ENCODE measurements at regions not wholly inside any gene's neighbourhood (a gene's known extent, or its start where the extent isn't known, plus 50 kb on each side); places are given as distances from the start of the nearest gene placed in this dataset.

DNA sequence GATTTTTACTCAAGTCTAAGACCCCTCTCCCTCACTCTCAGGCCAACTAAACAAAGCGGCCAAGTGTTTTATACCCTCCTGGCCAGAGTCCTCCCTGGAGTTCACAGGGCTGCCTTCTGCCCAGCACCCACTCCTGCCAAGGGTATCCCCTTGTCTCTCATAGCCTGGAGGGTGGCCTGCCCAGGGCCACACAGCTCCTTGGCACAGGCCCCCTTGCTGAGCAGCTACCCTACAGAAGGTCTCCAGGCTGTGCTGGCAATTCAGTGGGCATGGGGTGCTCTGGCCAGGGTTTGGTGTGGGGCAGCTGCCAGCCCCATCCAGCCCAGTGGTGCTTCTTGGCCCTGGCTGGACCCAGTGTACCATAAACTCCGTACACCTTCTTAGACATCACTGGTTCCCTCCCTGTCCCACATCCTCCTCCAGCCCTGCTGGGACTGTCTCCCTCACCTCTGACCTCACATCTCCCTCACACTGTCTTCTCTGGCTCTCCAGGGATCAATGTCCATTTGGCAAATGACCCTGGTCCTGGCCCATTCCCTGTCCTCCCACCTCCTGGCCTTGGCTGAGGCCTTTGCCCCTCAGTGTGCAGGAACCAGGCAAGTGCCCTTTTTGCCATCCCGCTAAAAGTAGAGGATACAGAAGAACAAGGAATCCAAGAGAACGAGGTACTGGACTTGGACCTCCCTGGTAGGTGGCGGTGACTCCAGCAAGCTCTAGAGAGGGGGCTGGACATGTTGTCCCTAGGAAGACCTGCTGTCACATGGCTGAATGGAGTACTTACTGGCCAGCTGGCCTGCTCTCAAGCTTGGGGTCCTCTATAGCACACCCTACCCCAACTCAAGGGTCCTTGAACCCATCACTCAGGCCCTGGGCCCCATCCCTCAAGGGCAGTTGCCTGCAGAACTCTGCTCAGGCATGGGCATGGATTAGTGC lies 50.0 kb upstream of the TRPM1 start:
- intact Hi-C loops (cut with DNase I): no loop called here
- no peaks in the 10 kb centered on the region for H3K36me3 ChIP-seq
- no peak overlapping the region for H3K27ac ChIP-seq
- H3K9me3 ChIP-seq: no peaks in the 10 kb centered on the region
- H3K4me3 ChIP-seq: no peak overlapping the region
- no peaks in the 10 kb centered on the region for H3K4me1 ChIP-seq (replicated peaks)
- WGBS: 80% methylated on average over 5 of the region's 5 CpGs
- no peak for DNase-seq (ENCODE audit: low spot score)
- TF ChIP-seq POLR2AphosphoS5 (IDR thresholded peaks at IDR 0.05) (no peak), POLR2A (IDR thresholded peaks at IDR 0.05) (no peak)
- TF ChIP-seq, protein P1, sequence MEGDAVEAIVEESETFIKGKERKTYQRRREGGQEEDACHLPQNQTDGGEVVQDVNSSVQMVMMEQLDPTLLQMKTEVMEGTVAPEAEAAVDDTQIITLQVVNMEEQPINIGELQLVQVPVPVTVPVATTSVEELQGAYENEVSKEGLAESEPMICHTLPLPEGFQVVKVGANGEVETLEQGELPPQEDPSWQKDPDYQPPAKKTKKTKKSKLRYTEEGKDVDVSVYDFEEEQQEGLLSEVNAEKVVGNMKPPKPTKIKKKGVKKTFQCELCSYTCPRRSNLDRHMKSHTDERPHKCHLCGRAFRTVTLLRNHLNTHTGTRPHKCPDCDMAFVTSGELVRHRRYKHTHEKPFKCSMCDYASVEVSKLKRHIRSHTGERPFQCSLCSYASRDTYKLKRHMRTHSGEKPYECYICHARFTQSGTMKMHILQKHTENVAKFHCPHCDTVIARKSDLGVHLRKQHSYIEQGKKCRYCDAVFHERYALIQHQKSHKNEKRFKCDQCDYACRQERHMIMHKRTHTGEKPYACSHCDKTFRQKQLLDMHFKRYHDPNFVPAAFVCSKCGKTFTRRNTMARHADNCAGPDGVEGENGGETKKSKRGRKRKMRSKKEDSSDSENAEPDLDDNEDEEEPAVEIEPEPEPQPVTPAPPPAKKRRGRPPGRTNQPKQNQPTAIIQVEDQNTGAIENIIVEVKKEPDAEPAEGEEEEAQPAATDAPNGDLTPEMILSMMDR (IDR thresholded peaks at IDR 0.05): no peak
- no peaks in the 10 kb centered on the region for H3K27me3 ChIP-seq (replicated peaks; ENCODE audit: insufficient read depth)

DNA sequence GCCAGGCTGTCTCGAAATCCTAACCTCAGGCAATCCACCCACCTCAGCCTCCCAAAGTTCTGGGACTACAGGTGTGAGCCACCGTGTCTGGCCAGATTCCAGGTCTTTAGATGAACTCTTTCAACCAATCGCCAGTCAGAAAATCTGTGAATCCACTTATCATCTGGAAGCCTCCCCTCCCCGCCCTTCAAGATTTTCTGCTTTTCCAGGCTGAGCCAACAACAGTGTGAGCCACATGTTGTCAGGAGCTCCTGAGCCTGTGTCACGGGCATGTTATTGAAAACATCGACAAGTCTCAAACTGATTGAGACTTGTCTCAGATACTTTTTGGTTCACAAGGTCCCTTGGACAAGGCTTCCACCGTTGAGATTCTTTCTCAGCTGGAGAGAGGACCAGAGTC lies 52.0 kb upstream of the TRPM1 start:
- Histone ChIP-seq H3K4me1 (replicated peaks) (no peaks in the 10 kb centered on the region), H3K27me3 (replicated peaks; ENCODE audit: insufficient read depth) (no peaks in the 10 kb centered on the region), H3K36me3 (no peaks in the 10 kb centered on the region), H3K4me3 (no peak overlapping the region), H3K27ac (no peak overlapping the region), H3K9me3 (no peaks in the 10 kb centered on the region)
- TF ChIP-seq POLR2A (IDR thresholded peaks at IDR 0.05): no peak
- TF ChIP-seq POLR2AphosphoS5 (IDR thresholded peaks at IDR 0.05): no peak
- TF ChIP-seq, protein P1 (IDR thresholded peaks at IDR 0.05): no peak
- WGBS: 79% methylated on average over 7 of the region's 7 CpGs
- no peak for DNase-seq (ENCODE audit: low spot score)
- intact Hi-C loops (cut with DNase I): no loop called here

DNA sequence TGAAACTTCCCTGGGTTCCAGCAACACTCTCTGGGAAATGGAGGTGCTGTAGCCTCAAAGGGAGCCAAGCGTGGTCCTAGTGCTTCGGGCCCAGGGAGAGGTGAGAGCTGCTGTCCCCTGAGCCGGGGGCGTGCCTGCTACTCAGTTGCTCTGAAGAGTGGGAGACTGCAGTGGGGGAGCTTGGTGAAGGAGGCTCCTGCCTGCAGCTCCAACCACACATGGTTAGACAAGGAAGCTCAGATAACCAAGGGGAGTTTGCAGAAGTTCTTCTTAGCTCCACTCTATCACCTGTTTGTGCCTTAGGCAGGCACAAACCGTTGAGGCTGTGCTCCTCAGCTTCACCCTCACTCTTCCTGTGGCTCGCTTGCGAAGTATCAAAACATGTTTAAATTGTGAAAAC lies 53.6 kb upstream of the TRPM1 start:
- Histone ChIP-seq H3K4me3 (no peak overlapping the region), H3K36me3 (no peaks in the 10 kb centered on the region), H3K27ac (no peak overlapping the region), H3K27me3 (replicated peaks; ENCODE audit: insufficient read depth) (no peaks in the 10 kb centered on the region), H3K9me3 (no peaks in the 10 kb centered on the region), H3K4me1 (replicated peaks) (no peaks in the 10 kb centered on the region)
- intact Hi-C loops (cut with DNase I): no loop called here
- DNase-seq (ENCODE audit: low spot score): no peak
- 90% methylated on average over 6 of the region's 7 CpGs for WGBS
- no peak for TF ChIP-seq POLR2A (IDR thresholded peaks at IDR 0.05)
- TF ChIP-seq, protein P1 (IDR thresholded peaks at IDR 0.05): no peak
- no peak for TF ChIP-seq POLR2AphosphoS5 (IDR thresholded peaks at IDR 0.05)

DNA sequence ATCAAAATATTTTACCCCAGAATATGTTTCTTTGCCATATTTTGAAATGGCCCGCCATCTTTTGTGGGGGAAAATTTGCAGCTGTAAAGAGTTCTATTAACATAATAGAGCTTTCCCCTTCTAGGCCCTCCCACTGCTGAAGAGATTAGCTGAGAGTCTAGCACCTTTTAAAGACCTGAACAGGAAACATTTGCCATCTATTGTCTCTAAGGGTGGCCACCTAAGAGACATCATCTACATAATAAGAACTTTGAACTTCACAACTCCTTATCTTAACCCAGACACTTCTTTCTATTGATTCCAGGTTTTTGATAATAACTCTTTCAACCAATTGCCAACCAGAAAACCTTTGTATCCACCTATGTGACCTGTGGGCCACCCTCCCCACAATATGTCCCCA lies 54.7 kb upstream of the TRPM1 start:
- 96% methylated on average over 1 of the region's 1 CpG for WGBS
- intact Hi-C loops (cut with DNase I): no loop called here
- TF ChIP-seq, protein P1 (IDR thresholded peaks at IDR 0.05): no peak
- TF ChIP-seq POLR2A (IDR thresholded peaks at IDR 0.05): no peak
- no peak for TF ChIP-seq POLR2AphosphoS5 (IDR thresholded peaks at IDR 0.05)

DNA sequence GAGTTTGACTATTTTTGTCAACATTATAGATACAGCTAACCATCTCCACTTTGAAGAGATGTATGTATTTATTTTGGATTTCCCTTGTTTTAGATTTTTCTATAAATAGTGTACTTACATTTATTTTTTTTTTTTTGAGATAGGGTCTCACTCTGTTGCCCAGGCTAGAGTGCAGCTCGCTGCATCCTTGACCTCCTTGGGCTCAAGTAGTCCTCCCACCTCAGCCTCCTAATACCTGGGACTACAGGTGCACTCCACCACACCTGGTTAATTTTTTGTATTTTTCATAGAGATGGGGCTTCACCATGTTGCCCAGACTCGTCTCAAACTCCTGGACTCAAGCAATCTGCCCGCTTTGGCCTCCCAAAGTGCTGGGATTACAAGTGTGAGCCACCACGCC lies 55.3 kb upstream of the TRPM1 start:
- no peak for TF ChIP-seq POLR2A (IDR thresholded peaks at IDR 0.05)
- no peak for TF ChIP-seq POLR2AphosphoS5 (IDR thresholded peaks at IDR 0.05)
- TF ChIP-seq, protein P1 (IDR thresholded peaks at IDR 0.05): no peak
- Histone ChIP-seq H3K9me3 (no peaks in the 10 kb centered on the region), H3K27me3 (replicated peaks; ENCODE audit: insufficient read depth) (no peaks in the 10 kb centered on the region), H3K4me3 (no peak overlapping the region), H3K27ac (no peak overlapping the region), H3K4me1 (replicated peaks) (no peaks in the 10 kb centered on the region), H3K36me3 (no peaks in the 10 kb centered on the region)
- intact Hi-C loops (cut with DNase I): no loop called here
- DNase-seq (ENCODE audit: low spot score): no peak
- 95% methylated on average over 4 of the region's 4 CpGs for WGBS

More for the DNA sequence above, 54.7 kb upstream of the TRPM1 start:
- no peak overlapping the region for H3K4me3 ChIP-seq
- no peaks in the 10 kb centered on the region for H3K4me1 ChIP-seq (replicated peaks)
- no peaks in the 10 kb centered on the region for H3K27me3 ChIP-seq (replicated peaks; ENCODE audit: insufficient read depth)
- no peak overlapping the region for H3K27ac ChIP-seq
- no peaks in the 10 kb centered on the region for H3K9me3 ChIP-seq
- DNase-seq (ENCODE audit: low spot score): no peak
- no peaks in the 10 kb centered on the region for H3K36me3 ChIP-seq

Data from prostate gland (tissue), 2 donors.